CD8-positive, alpha-beta memory T cell (primary cell): ENCODE measurements at regions not wholly inside any gene's neighbourhood (a gene's known extent, or its start where the extent isn't known, plus 50 kb on each side); places are given as distances from the start of the nearest gene placed in this dataset.

Source experiments
- CTCF ChIA-PET: fragments of 350-600 bp; sonication (Branson Sonifier 250); formaldehyde crosslinking; loops from one replicate; lab custom pipeline; 2021; ENCODE audit warnings: antibody characterized with exemption; lab: Charles Lee
- POLR2A ChIA-PET: fragments of 350-600 bp; sonication (Branson Sonifier 250); formaldehyde crosslinking; loops from one replicate; lab custom pipeline; 2021; ENCODE audit warnings: antibody characterized with exemption; lab: Charles Lee
- DNase-seq, 5 donors: peaks; one replicate each; pipeline versions ENCODE4 v3.0.0 to v3.0.0-alpha.2; 2020 to 2022; ENCODE audit warnings: mixed read lengths in 1 of 5
- H3K27ac ChIP-seq: one replicate; pipeline ENCODE4 v1.7.0; 2013; ENCODE audit warnings: low read depth, mild to moderate bottlenecking, low read length, moderate library complexity
- H3K27me3 ChIP-seq: 2 replicates; pipeline ENCODE4 v1.7.0; 2013; ENCODE audit warnings: low read length, mild to moderate bottlenecking; ENCODE audit not compliant: insufficient read depth, poor library complexity, severe bottlenecking
- H3K36me3 ChIP-seq: 2 replicates; pipeline ENCODE4 v1.7.0; 2013; ENCODE audit warnings: mild to moderate bottlenecking, low read length, moderate library complexity; ENCODE audit not compliant: insufficient read depth
- H3K4me1 ChIP-seq: 2 replicates; pipeline ENCODE4 v1.7.0; 2013; ENCODE audit warnings: mild to moderate bottlenecking, low read length, moderate library complexity; ENCODE audit not compliant: insufficient read depth
- H3K4me3 ChIP-seq: 2 replicates; pipeline ENCODE4 v1.7.0; 2013; ENCODE audit warnings: mild to moderate bottlenecking, low read length
- H3K9me3 ChIP-seq: 2 replicates; pipeline ENCODE4 v1.7.0; 2013; ENCODE audit warnings: mild to moderate bottlenecking, low read length
- H3K27ac Mint-ChIP-seq, 8 donors: one replicate each; pipeline ENCODE4 v1.8.0; 2020 to 2021; ENCODE audit warnings: mixed read lengths in 8 of 8, mild to moderate bottlenecking in 6 of 8, inconsistent platforms in 3 of 8, moderate library complexity in 3 of 8
- H3K27me3 Mint-ChIP-seq, 2 donors: one replicate each; pipeline ENCODE4 v1.8.0; 2020 to 2021; ENCODE audit warnings: mixed read lengths in 2 of 2, mild to moderate bottlenecking in 1 of 2, moderate library complexity in 1 of 2
- H3K36me3 Mint-ChIP-seq, 3 donors: one replicate each; pipeline ENCODE4 v1.8.0; 2020 to 2021; ENCODE audit warnings: mixed read lengths in 3 of 3, inconsistent platforms in 1 of 3, mild to moderate bottlenecking in 1 of 3
- H3K4me1 Mint-ChIP-seq, 3 donors: one replicate each; pipeline ENCODE4 v1.8.0; 2020 to 2021; ENCODE audit warnings: mixed read lengths in 3 of 3, inconsistent platforms in 1 of 3, mild to moderate bottlenecking in 1 of 3
- H3K4me3 Mint-ChIP-seq, 7 donors: one replicate each; pipeline ENCODE4 v1.8.0; 2020 to 2021; ENCODE audit warnings: mixed read lengths in 7 of 7, mild to moderate bottlenecking in 6 of 7, moderate library complexity in 4 of 7, inconsistent platforms in 2 of 7
- H3K9me3 Mint-ChIP-seq, 5 donors: one replicate each; pipeline ENCODE4 v1.8.0; 2020 to 2022; ENCODE audit warnings: mixed read lengths in 5 of 5, mild to moderate bottlenecking in 3 of 5, moderate library complexity in 2 of 5, inconsistent platforms in 1 of 5

DNA sequence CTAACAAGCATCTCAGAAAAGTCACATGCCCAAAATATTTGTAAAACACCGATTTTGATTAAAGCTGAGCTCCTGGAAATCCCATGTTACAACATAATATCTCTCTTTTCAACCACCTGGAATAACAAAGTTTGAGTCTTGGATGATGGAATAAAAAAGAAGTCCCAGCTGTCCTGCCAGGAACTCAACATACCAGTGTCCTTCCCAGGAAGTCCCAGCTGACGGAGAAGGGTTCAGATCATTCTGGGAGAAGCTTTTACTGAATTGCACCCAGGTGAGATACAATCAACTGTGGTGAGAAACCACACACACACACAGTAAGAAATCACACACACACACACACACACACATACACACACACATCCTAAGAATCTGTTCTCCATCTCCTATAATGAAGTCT is 413.1 kb upstream of the PKDCC start:
- no peak for DNase-seq
- CTCF ChIA-PET, result no interaction called here
- Mint-ChIP-seq H3K9me3 (peaks cover 0 to 2% (median 0%) of the 10 kb centered on the region in 5 donors), H3K4me1 (no peaks in the 10 kb centered on the region), H3K4me3 (no peak overlapping the region), H3K27ac (no peak overlapping the region), H3K36me3 (no peaks in the 10 kb centered on the region), H3K27me3 (peaks cover 5 to 7% of the 10 kb centered on the region in 2 donors)
- H3K36me3 ChIP-seq, result no peaks in the 10 kb centered on the region
- no peak overlapping the region for H3K27ac ChIP-seq
- H3K27me3 ChIP-seq, result no peaks in the 10 kb centered on the region
- no peaks in the 10 kb centered on the region for H3K4me1 ChIP-seq
- POLR2A ChIA-PET, result no interaction called here
- H3K9me3 ChIP-seq, result no peaks in the 10 kb centered on the region
- no peak overlapping the region for H3K4me3 ChIP-seq

GRCh38 chr2:41644936-41645335 is 402.9 kb upstream of the PKDCC start:
- Mint-ChIP-seq H3K4me3 (no peak overlapping the region), H3K4me1 (no peaks in the 10 kb centered on the region), H3K27ac (no peak overlapping the region), H3K9me3 (peaks cover 0 to 2% (median 0%) of the 10 kb centered on the region in 5 donors), H3K27me3 (no peaks in the 10 kb centered on the region), H3K36me3 (no peaks in the 10 kb centered on the region)
- Histone ChIP-seq H3K27me3 (no peaks in the 10 kb centered on the region), H3K4me1 (no peaks in the 10 kb centered on the region), H3K9me3 (no peaks in the 10 kb centered on the region), H3K36me3 (no peaks in the 10 kb centered on the region), H3K4me3 (no peak overlapping the region), H3K27ac (no peak overlapping the region)
- ChIA-PET POLR2A (no interaction called here), CTCF (no interaction called here)
- DNase-seq, result no peak

- peaks cover 0 to 4% of the 10 kb centered on the region in 2 donors for H3K27me3 Mint-ChIP-seq
Measured at GRCh38 chr2:41647468-41648050, 400.3 kb upstream of the PKDCC start.

DNA sequence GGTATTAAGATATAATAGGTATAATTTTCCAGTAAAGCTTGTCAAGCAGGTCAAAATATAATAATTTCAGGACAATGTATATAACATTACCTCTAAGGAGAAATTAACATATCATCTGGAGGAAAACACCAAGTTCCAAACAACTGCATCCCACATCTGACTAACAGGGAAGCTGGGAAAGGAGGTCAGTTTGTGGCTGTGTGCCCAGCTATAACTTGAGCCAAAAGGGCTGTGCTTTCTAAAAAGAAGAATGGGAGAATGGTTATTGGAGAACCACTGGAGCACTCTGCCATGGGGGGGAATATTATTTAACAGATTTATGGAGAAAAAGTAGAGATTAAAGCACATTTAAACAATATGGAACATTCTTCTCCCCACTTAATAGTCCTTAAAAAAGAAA is 390.6 kb upstream of the PKDCC start:
- H3K27me3 Mint-ChIP-seq, result no peaks in the 10 kb centered on the region
- H3K36me3 ChIP-seq, result no peaks in the 10 kb centered on the region
- no peaks in the 10 kb centered on the region for H3K4me1 Mint-ChIP-seq
- no peaks in the 10 kb centered on the region for H3K4me1 ChIP-seq
- peak overlapping the region in 1 of 8 donors; percentile 48 for H3K27ac Mint-ChIP-seq
- no peaks in the 10 kb centered on the region for H3K27me3 ChIP-seq
- no peak overlapping the region for H3K4me3 Mint-ChIP-seq
- ChIA-PET CTCF (no interaction called here), POLR2A (no interaction called here)
- H3K9me3 Mint-ChIP-seq, result peaks cover 0 to 3% (median 0%) of the 10 kb centered on the region in 5 donors
- no peak overlapping the region for H3K4me3 ChIP-seq
- H3K36me3 Mint-ChIP-seq, result no peaks in the 10 kb centered on the region
- H3K27ac ChIP-seq, result no peak overlapping the region
- H3K9me3 ChIP-seq, result no peaks in the 10 kb centered on the region
- no peak for DNase-seq

More at GRCh38 chr2:41647468-41648050, 400.3 kb upstream of the PKDCC start:
- no peaks in the 10 kb centered on the region for H3K4me1 ChIP-seq
- H3K9me3 ChIP-seq, result no peaks in the 10 kb centered on the region
- H3K27me3 ChIP-seq, result no peaks in the 10 kb centered on the region
- Mint-ChIP-seq H3K4me1 (no peaks in the 10 kb centered on the region), H3K4me3 (no peak overlapping the region), H3K27ac (no peak overlapping the region), H3K9me3 (no peaks in the 10 kb centered on the region), H3K36me3 (no peaks in the 10 kb centered on the region)
- DNase-seq, result no peak
- no peak overlapping the region for H3K27ac ChIP-seq
- POLR2A ChIA-PET, result no interaction called here
- H3K4me3 ChIP-seq, result no peak overlapping the region
- CTCF ChIA-PET, result no interaction called here
- H3K36me3 ChIP-seq, result no peaks in the 10 kb centered on the region

- Histone ChIP-seq H3K27me3 (no peaks in the 10 kb centered on the region), H3K27ac (no peak overlapping the region), H3K36me3 (no peaks in the 10 kb centered on the region), H3K4me1 (no peaks in the 10 kb centered on the region), H3K9me3 (no peaks in the 10 kb centered on the region), H3K4me3 (no peak overlapping the region)
- H3K9me3 Mint-ChIP-seq, result peaks cover 0 to 3% (median 0%) of the 10 kb centered on the region in 5 donors
- H3K4me3 Mint-ChIP-seq, result no peak overlapping the region
- H3K27ac Mint-ChIP-seq, result no peak overlapping the region
- DNase-seq, result no peak
- no peaks in the 10 kb centered on the region for H3K36me3 Mint-ChIP-seq
- POLR2A ChIA-PET, result no interaction called here
- no peaks in the 10 kb centered on the region for H3K27me3 Mint-ChIP-seq
- CTCF ChIA-PET, result no interaction called here
- no peaks in the 10 kb centered on the region for H3K4me1 Mint-ChIP-seq
Measured at GRCh38 chr2:41659758-41660157, 388.1 kb upstream of the PKDCC start.

GRCh38 chr2:41662461-41662860 is 385.4 kb upstream of the PKDCC start:
- no peaks in the 10 kb centered on the region for H3K9me3 Mint-ChIP-seq

GRCh38 chr2:41663056-41663455 is 384.8 kb upstream of the PKDCC start:
- H3K27me3 Mint-ChIP-seq, result peaks cover 0 to 3% of the 10 kb centered on the region in 2 donors
- Histone ChIP-seq H3K27ac (no peak overlapping the region), H3K4me1 (no peaks in the 10 kb centered on the region), H3K9me3 (no peaks in the 10 kb centered on the region), H3K4me3 (no peak overlapping the region), H3K36me3 (no peaks in the 10 kb centered on the region), H3K27me3 (no peaks in the 10 kb centered on the region)
- H3K4me3 Mint-ChIP-seq, result no peak overlapping the region
- no peak overlapping the region for H3K27ac Mint-ChIP-seq
- H3K9me3 Mint-ChIP-seq, result no peaks in the 10 kb centered on the region
- DNase-seq, result no peak
- ChIA-PET CTCF (no interaction called here), POLR2A (no interaction called here)
- no peaks in the 10 kb centered on the region for H3K36me3 Mint-ChIP-seq
- H3K4me1 Mint-ChIP-seq, result no peaks in the 10 kb centered on the region

More at GRCh38 chr2:41662461-41662860, 385.4 kb upstream of the PKDCC start:
- Histone ChIP-seq H3K27me3 (no peaks in the 10 kb centered on the region), H3K4me1 (no peaks in the 10 kb centered on the region), H3K36me3 (no peaks in the 10 kb centered on the region), H3K4me3 (no peak overlapping the region), H3K9me3 (no peaks in the 10 kb centered on the region), H3K27ac (no peak overlapping the region)
- DNase-seq, result no peak
- H3K4me3 Mint-ChIP-seq, result no peak overlapping the region
- ChIA-PET POLR2A (no interaction called here), CTCF (no interaction called here)
- no peaks in the 10 kb centered on the region for H3K4me1 Mint-ChIP-seq
- H3K27ac Mint-ChIP-seq, result no peak overlapping the region
- peaks cover 0 to 3% of the 10 kb centered on the region in 2 donors for H3K27me3 Mint-ChIP-seq
- H3K36me3 Mint-ChIP-seq, result no peaks in the 10 kb centered on the region

- H3K27ac ChIP-seq, result no peak overlapping the region
- Mint-ChIP-seq H3K9me3 (no peaks in the 10 kb centered on the region), H3K27me3 (peaks cover 0 to 8% of the 10 kb centered on the region in 2 donors), H3K4me1 (no peaks in the 10 kb centered on the region), H3K27ac (no peak overlapping the region), H3K36me3 (no peaks in the 10 kb centered on the region), H3K4me3 (no peak overlapping the region)
- no peaks in the 10 kb centered on the region for H3K27me3 ChIP-seq
- ChIA-PET POLR2A (no interaction called here), CTCF (no interaction called here)
- H3K4me3 ChIP-seq, result no peak overlapping the region
- no peaks in the 10 kb centered on the region for H3K9me3 ChIP-seq
- H3K4me1 ChIP-seq, result no peaks in the 10 kb centered on the region
- DNase-seq, result no peak
- no peaks in the 10 kb centered on the region for H3K36me3 ChIP-seq
Measured at GRCh38 chr2:41668529-41668928, 379.3 kb upstream of the PKDCC start.
